SK-N-SH (cell line): ENCODE measurements at regions not wholly inside any gene's neighbourhood (a gene's known extent, or its start where the extent isn't known, plus 50 kb on each side); places are given as distances from the start of the nearest gene placed in this dataset.

Source experiments
- CTCF ChIA-PET: fragments of 300-600, 350-600 bp; formaldehyde crosslinking; extraction: SDS; loops from one replicate; lab custom pipeline; 2021; lab: Yijun Ruan, JAX
- POLR2A ChIA-PET: fragments of 350-600 bp; sonication (Branson Sonifier 250); formaldehyde crosslinking; extraction: SDS; loops from one replicate; lab custom pipeline; 2020; ENCODE audit warnings: antibody characterized with exemption, inconsistent platforms; lab: Yijun Ruan, JAX
- DNase-seq: peaks from one replicate; pipeline ENCODE4 v3.0.0; 2012
- H2AFZ ChIP-seq: fragments of 200-600 bp; sonication (generic); 2 replicates; pipeline ENCODE4 v1.8.1; 2016; ENCODE audit warnings: antibody characterized with exemption, mild to moderate bottlenecking, low read depth
- H3F3A ChIP-seq: fragments of 200-600 bp; sonication (generic); replicated peaks from 2 replicates; pipeline ENCODE3; 2016; ENCODE audit warnings: antibody characterized with exemption, mild to moderate bottlenecking; ENCODE audit not compliant: insufficient read depth
- H3K27ac ChIP-seq, 2 experiments: fragments of 200-500 bp in 1 of 2; fragments of 200-600 bp in 1 of 2; sonication (Bioruptor generic) in 1 of 2; sonication (generic), shearing (Covaris generic) in 1 of 2; 2 replicates each; pipeline versions ENCODE4 v1.5.1 to v1.6.1; 2014 to 2016; ENCODE audit warnings: low read depth in 2 of 2, inconsistent platforms in 1 of 2, low read length in 1 of 2, mild to moderate bottlenecking in 1 of 2, mixed read lengths in 1 of 2
- H3K27me3 ChIP-seq: fragments of 200-600 bp; sonication (generic), shearing (Covaris generic); 2 replicates; pipeline ENCODE4 v1.6.1; 2016; ENCODE audit warnings: mixed run types; ENCODE audit not compliant: insufficient read depth
- H3K36me3 ChIP-seq, 2 experiments: fragments of 200-500 bp in 1 of 2; fragments of 200-600 bp in 1 of 2; sonication (Bioruptor generic) in 1 of 2; sonication (generic) in 1 of 2; replicated peaks in 1 of 2; 2 replicates each; pipeline versions ENCODE3 to v1.5.1; 2014 to 2016; ENCODE audit warnings: low read length in 1 of 2, mild to moderate bottlenecking in 1 of 2; ENCODE audit not compliant: insufficient read depth in 2 of 2, control insufficient read depth in 1 of 2
- H3K4me1 ChIP-seq, 2 experiments: fragments of 200-500 bp in 1 of 2; fragments of 200-600 bp in 1 of 2; sonication (Bioruptor generic) in 1 of 2; sonication (generic), shearing (Covaris generic) in 1 of 2; 2 replicates each; pipeline versions ENCODE4 v1.5.1 to v1.6.1; 2014 to 2016; ENCODE audit warnings: low read depth in 1 of 2, low read length in 1 of 2, mixed run types in 1 of 2; ENCODE audit not compliant: insufficient read depth in 2 of 2, control insufficient read depth in 1 of 2
- H3K4me2 ChIP-seq: fragments of 200-600 bp; sonication (generic), shearing (Covaris generic); 2 replicates; pipeline ENCODE4 v1.6.1; 2017; ENCODE audit warnings: mixed run types
- H3K4me3 ChIP-seq, 2 experiments: fragments of 200-500 bp in 1 of 2; fragments of 200-600 bp in 1 of 2; sonication (Bioruptor generic) in 1 of 2; sonication (generic), shearing (Covaris generic) in 1 of 2; 2 replicates each; pipeline versions ENCODE4 v1.5.1 to v1.8.1; 2014 to 2016; ENCODE audit warnings: low read depth in 2 of 2, inconsistent platforms in 1 of 2, low read length in 1 of 2, mild to moderate bottlenecking in 1 of 2, mixed read lengths in 1 of 2, moderate library complexity in 1 of 2
- H3K79me2 ChIP-seq: fragments of 200-600 bp; sonication (generic); 2 replicates; pipeline ENCODE4 v1.8.1; 2017; ENCODE audit warnings: mild to moderate bottlenecking; ENCODE audit not compliant: insufficient read depth
- H3K9ac ChIP-seq: fragments of 200-600 bp; sonication (generic); 2 replicates; pipeline ENCODE4 v1.6.1; 2017; ENCODE audit warnings: mixed run types
- H3K9me2 ChIP-seq: fragments of 200-600 bp; sonication (generic); 2 replicates; pipeline ENCODE4 v1.6.1; 2017; ENCODE audit warnings: mixed run types
- H3K9me3 ChIP-seq: fragments of 200-600 bp; sonication (generic); 2 replicates; pipeline ENCODE4 v1.6.1; 2017; ENCODE audit warnings: mixed run types, mild to moderate bottlenecking, moderate library complexity
- H4K20me1 ChIP-seq: fragments of 200-600 bp; sonication (generic); 2 replicates; pipeline ENCODE4 v1.6.1; 2017; ENCODE audit warnings: mild to moderate bottlenecking, mixed run types; ENCODE audit not compliant: insufficient read depth
- CHD2 ChIP-seq: fragments of 150-350 bp; IDR thresholded peaks from 2 replicates; pipeline ENCODE4 v1.6.1; 2018; ENCODE audit warnings: low read length; ENCODE audit not compliant: partially characterized antibody
- ELF1 ChIP-seq: IDR thresholded peaks from 2 replicates; pipeline ENCODE4 v1.4.0; 2012
- EZH2phosphoT487 ChIP-seq: fragments of 200-600 bp; sonication (generic); IDR thresholded peaks from 2 replicates; pipeline ENCODE4 v1.6.1; 2017; ENCODE audit warnings: low read depth, mixed run types, mild to moderate bottlenecking, antibody characterized with exemption, moderate library complexity, borderline replicate concordance
- FOSL2 ChIP-seq: IDR thresholded peaks from 2 replicates; pipeline ENCODE4 v1.4.0; 2012; ENCODE audit warnings: low read depth, mild to moderate bottlenecking, moderate library complexity, borderline replicate concordance
- FOXJ3 ChIP-seq: sonication (generic); formaldehyde crosslinking; IDR thresholded peaks from 2 replicates; pipeline ENCODE4 v1.5.1; 2020; ENCODE audit warnings: mild to moderate bottlenecking, missing genetic modification reagents
- JUND ChIP-seq: IDR thresholded peaks from 2 replicates; pipeline ENCODE4 v1.4.0; 2012
- NFIC ChIP-seq: IDR thresholded peaks from 2 replicates; pipeline ENCODE4 v1.4.0; 2012; ENCODE audit warnings: borderline replicate concordance
- NRF1 ChIP-seq: IDR thresholded peaks from 2 replicates; pipeline ENCODE4 v1.6.1; 2012; ENCODE audit warnings: low read depth, mild to moderate bottlenecking, low read length
- RCOR1 ChIP-seq: fragments of 150-350 bp; IDR thresholded peaks from 2 replicates; pipeline ENCODE4 v1.6.1; 2017; ENCODE audit warnings: antibody characterized with exemption, low read length
- RXRA ChIP-seq: IDR thresholded peaks from 2 replicates; pipeline ENCODE4 v1.4.0; 2012; ENCODE audit warnings: low read depth, mild to moderate bottlenecking, borderline replicate concordance
- SIN3A ChIP-seq: IDR thresholded peaks from 2 replicates; pipeline ENCODE4 v1.6.1; 2012; ENCODE audit warnings: low read depth, mild to moderate bottlenecking, low read length, moderate library complexity, borderline replicate concordance
- TAF1 ChIP-seq: IDR thresholded peaks from 2 replicates; pipeline ENCODE4 v1.6.1; 2012; ENCODE audit warnings: low read depth, mild to moderate bottlenecking, low read length, moderate library complexity, borderline replicate concordance
- TEAD4 ChIP-seq: IDR thresholded peaks from 2 replicates; pipeline ENCODE4 v1.4.0; 2012; ENCODE audit warnings: mild to moderate bottlenecking, borderline replicate concordance; ENCODE audit not compliant: insufficient read depth
- YY1 ChIP-seq: IDR thresholded peaks from 2 replicates; pipeline ENCODE4 v1.4.0; 2012; ENCODE audit warnings: low read depth, mild to moderate bottlenecking
- WGBS: methylation state at CpG from one replicate; pipeline ENCODE4 v1.1.6; 2017; ENCODE audit warnings: low lambda C conversion rate; 5-methylcytosine and 5-hydroxymethylcytosine counted together
- TF ChIP-seq, protein P1 (sequence below): fragments of 150-350 bp; IDR thresholded peaks from 2 replicates; pipeline ENCODE4 v1.6.1; 2016; ENCODE audit warnings: mild to moderate bottlenecking, low read depth, low read length
- TF ChIP-seq, protein P2 (sequence below): IDR thresholded peaks from 2 replicates; pipeline ENCODE4 v1.4.0; 2012; ENCODE audit warnings: low read depth, borderline replicate concordance
- TF ChIP-seq, protein P3 (sequence below): IDR thresholded peaks from 2 replicates; pipeline ENCODE4; 2012
- TF ChIP-seq, protein P4 (sequence below): IDR thresholded peaks from 2 replicates; pipeline ENCODE4 v1.6.1; 2012; ENCODE audit warnings: mild to moderate bottlenecking, low read depth, low read length, moderate library complexity

DNA sequence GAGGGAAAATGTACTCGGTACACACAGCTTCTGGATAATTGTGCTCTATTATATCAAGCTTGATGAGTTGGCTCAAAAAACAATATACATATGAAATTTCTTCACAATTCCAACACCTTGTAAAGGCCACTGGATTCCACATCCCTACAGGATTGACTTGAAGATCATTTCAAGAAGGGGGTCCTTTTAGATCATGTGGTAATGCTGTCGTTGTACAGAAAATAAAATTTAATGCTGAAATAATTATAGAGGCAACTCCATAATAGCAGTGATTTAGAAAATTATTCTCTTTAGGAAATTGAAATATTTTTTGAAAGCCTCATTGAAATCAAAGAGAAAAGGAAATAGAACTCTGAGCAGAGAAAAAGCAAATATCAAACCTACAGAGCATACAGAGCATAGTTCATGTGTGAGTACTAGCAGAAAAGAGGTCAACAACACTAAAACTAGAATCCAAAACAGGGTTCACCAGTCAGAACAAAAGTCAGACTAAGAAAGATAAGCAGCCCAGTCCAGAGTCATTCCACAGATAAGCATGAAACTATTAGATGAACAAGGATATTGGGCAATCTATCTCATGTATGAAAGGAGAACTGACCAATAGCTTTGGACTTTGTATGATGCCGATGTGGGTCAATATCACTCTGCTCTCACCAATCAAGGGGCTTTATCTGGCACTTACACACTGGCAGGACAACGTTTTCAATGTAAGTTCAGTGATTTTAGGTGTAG is 79.5 kb upstream of the PALMD start:
- Histone ChIP-seq H3K27me3 (no peaks in the 10 kb centered on the region), H3K4me2 (no peak overlapping the region), H2AFZ (no peak overlapping the region), H3K9me2 (no peaks in the 10 kb centered on the region), H3K27ac (no peak overlapping the region), H4K20me1 (no peaks in the 10 kb centered on the region), H3K9ac (no peak overlapping the region), H3K79me2 (no peaks in the 10 kb centered on the region), H3K36me3 (no peaks in the 10 kb centered on the region), H3K4me3 (no peak overlapping the region), H3K9me3 (peaks cover 6% of the 10 kb centered on the region; the same call in 1 of the 2 replicates), H3F3A (peaks cover 14% of the 10 kb centered on the region)
- POLR2A ChIA-PET: no interaction called here
- 67% methylated on average over 4 of the region's 4 CpGs for WGBS
- no peak for DNase-seq
- CTCF ChIA-PET: interaction anchor here (0.8 kb wide), 1 partner anchor 30 kb away, joined by 3 read pairs; no protein-coding TSS in a partner anchor
- TF ChIP-seq JUND (no peak), FOXJ3 (CRISPR knock-in tag) (no peak), RXRA (no peak), YY1 (no peak), NFIC (no peak), CHD2 (no peak), SIN3A (no peak), TAF1 (no peak), TEAD4 (no peak), EZH2phosphoT487 (no peak), ELF1 (no peak), RCOR1 (no peak), FOSL2 (no peak), NRF1 (no peak)
- TF ChIP-seq, protein P1, sequence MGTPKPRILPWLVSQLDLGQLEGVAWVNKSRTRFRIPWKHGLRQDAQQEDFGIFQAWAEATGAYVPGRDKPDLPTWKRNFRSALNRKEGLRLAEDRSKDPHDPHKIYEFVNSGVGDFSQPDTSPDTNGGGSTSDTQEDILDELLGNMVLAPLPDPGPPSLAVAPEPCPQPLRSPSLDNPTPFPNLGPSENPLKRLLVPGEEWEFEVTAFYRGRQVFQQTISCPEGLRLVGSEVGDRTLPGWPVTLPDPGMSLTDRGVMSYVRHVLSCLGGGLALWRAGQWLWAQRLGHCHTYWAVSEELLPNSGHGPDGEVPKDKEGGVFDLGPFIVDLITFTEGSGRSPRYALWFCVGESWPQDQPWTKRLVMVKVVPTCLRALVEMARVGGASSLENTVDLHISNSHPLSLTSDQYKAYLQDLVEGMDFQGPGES: no peak
- TF ChIP-seq, protein P2, sequence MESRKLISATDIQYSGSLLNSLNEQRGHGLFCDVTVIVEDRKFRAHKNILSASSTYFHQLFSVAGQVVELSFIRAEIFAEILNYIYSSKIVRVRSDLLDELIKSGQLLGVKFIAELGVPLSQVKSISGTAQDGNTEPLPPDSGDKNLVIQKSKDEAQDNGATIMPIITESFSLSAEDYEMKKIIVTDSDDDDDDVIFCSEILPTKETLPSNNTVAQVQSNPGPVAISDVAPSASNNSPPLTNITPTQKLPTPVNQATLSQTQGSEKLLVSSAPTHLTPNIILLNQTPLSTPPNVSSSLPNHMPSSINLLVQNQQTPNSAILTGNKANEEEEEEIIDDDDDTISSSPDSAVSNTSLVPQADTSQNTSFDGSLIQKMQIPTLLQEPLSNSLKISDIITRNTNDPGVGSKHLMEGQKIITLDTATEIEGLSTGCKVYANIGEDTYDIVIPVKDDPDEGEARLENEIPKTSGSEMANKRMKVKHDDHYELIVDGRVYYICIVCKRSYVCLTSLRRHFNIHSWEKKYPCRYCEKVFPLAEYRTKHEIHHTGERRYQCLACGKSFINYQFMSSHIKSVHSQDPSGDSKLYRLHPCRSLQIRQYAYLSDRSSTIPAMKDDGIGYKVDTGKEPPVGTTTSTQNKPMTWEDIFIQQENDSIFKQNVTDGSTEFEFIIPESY: no peak
- TF ChIP-seq, protein P3, sequence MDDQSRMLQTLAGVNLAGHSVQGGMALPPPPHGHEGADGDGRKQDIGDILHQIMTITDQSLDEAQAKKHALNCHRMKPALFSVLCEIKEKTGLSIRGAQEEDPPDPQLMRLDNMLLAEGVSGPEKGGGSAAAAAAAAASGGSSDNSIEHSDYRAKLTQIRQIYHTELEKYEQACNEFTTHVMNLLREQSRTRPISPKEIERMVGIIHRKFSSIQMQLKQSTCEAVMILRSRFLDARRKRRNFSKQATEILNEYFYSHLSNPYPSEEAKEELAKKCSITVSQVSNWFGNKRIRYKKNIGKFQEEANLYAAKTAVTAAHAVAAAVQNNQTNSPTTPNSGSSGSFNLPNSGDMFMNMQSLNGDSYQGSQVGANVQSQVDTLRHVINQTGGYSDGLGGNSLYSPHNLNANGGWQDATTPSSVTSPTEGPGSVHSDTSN: no peak
- TF ChIP-seq, protein P4, sequence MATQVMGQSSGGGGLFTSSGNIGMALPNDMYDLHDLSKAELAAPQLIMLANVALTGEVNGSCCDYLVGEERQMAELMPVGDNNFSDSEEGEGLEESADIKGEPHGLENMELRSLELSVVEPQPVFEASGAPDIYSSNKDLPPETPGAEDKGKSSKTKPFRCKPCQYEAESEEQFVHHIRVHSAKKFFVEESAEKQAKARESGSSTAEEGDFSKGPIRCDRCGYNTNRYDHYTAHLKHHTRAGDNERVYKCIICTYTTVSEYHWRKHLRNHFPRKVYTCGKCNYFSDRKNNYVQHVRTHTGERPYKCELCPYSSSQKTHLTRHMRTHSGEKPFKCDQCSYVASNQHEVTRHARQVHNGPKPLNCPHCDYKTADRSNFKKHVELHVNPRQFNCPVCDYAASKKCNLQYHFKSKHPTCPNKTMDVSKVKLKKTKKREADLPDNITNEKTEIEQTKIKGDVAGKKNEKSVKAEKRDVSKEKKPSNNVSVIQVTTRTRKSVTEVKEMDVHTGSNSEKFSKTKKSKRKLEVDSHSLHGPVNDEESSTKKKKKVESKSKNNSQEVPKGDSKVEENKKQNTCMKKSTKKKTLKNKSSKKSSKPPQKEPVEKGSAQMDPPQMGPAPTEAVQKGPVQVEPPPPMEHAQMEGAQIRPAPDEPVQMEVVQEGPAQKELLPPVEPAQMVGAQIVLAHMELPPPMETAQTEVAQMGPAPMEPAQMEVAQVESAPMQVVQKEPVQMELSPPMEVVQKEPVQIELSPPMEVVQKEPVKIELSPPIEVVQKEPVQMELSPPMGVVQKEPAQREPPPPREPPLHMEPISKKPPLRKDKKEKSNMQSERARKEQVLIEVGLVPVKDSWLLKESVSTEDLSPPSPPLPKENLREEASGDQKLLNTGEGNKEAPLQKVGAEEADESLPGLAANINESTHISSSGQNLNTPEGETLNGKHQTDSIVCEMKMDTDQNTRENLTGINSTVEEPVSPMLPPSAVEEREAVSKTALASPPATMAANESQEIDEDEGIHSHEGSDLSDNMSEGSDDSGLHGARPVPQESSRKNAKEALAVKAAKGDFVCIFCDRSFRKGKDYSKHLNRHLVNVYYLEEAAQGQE: no peak
- TF ChIP-seq, all 33 proteins: peak for 0
- no peaks in the 10 kb centered on the region for H3K4me1 ChIP-seq
